ENCODE measurements at regions not wholly inside any gene's neighbourhood (a gene's known extent, or its start where the extent isn't known, plus 50 kb on each side); places are given as distances from the start of the nearest gene placed in this dataset.

DNA sequence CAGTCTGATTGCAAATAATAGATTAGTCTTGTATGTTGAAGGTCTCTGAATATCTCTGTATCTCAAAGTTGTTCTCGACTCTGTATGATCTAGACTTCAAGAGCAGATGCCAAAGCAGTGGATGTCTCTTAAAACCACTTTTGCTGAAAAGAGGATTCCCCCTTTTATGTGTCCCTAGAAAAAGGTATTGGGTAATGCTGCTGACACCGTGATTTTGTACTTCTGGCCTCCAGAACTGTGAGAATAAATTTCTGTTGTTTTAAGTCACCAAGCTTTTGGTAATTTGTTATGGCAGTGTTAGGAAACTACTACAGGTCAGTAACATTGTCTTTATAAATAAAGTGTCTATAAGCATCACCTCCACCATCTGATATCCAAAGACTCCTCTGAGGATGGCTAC, 85.3 kb upstream of the PIK3R1 start:
- intact Hi-C loops (cut with micrococcal nuclease): no loop called here
- Histone ChIP-seq H3K27ac (ENCODE audit: low read length in 2 of 2) (no peak overlapping the region), H2AFZ (ENCODE audit: insufficient read depth, low read depth, low read length, poor library complexity, severe bottlenecking) (no peak overlapping the region), H3K9ac (ENCODE audit: low read length) (no peak overlapping the region), H3K4me3 (ENCODE audit: control extremely low read depth in 1 of 5, extremely low read depth in 1 of 5, insufficient read depth in 1 of 5, low read depth in 2 of 5, low read length in 4 of 5) (no peak overlapping the region), H4K20me1 (ENCODE audit: control insufficient read depth, insufficient read depth, low read length, poor library complexity, severe bottlenecking) (no peaks in the 10 kb centered on the region), H3K9me3 (ENCODE audit: control extremely low read depth in 1 of 3, control insufficient read depth in 2 of 3, insufficient read depth in 1 of 3, low read length in 2 of 3) (no peaks in the 10 kb centered on the region), H3K79me2 (ENCODE audit: control insufficient read depth, insufficient read depth, low read length) (no peaks in the 10 kb centered on the region), H3K4me1 (ENCODE audit: control insufficient read depth in 2 of 2, insufficient read depth in 2 of 2, low read length in 2 of 2) (no peaks in the 10 kb centered on the region), H3K36me3 (replicated peaks in 1 of 2; ENCODE audit: control extremely low read depth in 1 of 2, control insufficient read depth in 1 of 2, extremely low read depth in 1 of 2, insufficient read depth in 2 of 2, low read length in 1 of 2) (no peaks in the 10 kb centered on the region), H3K4me2 (replicated peaks; ENCODE audit: low read depth, low read length, poor library complexity, severe bottlenecking) (no peak overlapping the region), H3K27me3 (replicated peaks in 1 of 4; ENCODE audit: control extremely low read depth in 1 of 4, control insufficient read depth in 3 of 4, insufficient read depth in 4 of 4, low read length in 3 of 4) (no peaks in the 10 kb centered on the region)
- TF ChIP-seq, protein P1, sequence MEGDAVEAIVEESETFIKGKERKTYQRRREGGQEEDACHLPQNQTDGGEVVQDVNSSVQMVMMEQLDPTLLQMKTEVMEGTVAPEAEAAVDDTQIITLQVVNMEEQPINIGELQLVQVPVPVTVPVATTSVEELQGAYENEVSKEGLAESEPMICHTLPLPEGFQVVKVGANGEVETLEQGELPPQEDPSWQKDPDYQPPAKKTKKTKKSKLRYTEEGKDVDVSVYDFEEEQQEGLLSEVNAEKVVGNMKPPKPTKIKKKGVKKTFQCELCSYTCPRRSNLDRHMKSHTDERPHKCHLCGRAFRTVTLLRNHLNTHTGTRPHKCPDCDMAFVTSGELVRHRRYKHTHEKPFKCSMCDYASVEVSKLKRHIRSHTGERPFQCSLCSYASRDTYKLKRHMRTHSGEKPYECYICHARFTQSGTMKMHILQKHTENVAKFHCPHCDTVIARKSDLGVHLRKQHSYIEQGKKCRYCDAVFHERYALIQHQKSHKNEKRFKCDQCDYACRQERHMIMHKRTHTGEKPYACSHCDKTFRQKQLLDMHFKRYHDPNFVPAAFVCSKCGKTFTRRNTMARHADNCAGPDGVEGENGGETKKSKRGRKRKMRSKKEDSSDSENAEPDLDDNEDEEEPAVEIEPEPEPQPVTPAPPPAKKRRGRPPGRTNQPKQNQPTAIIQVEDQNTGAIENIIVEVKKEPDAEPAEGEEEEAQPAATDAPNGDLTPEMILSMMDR (IDR thresholded peaks at IDR 0.05): no peak
- TF ChIP-seq EZH2 (IDR thresholded peaks at IDR 0.05; ENCODE audit: borderline replicate concordance, insufficient read depth, low read depth, low read length, poor library complexity, severe bottlenecking): no peak
- H3K27ac Mint-ChIP-seq: no peak overlapping the region
- H3K27me3 Mint-ChIP-seq: peaks cover 13% of the 10 kb centered on the region
- ChIA-PET POLR2A (no interaction called here), CTCF (no interaction called here)
- ATAC-seq (ENCODE audit: low read depth): no peak
- H3K4me1 Mint-ChIP-seq: no peaks in the 10 kb centered on the region
- no peak for DNase-seq
- WGBS (ENCODE audit: insufficient coverage): no CpG with 5 or more reads among the region's 2 CpGs
- no peaks in the 10 kb centered on the region for H3K9me3 Mint-ChIP-seq (ENCODE audit: insufficient read depth)
- no peak overlapping the region for H3K4me3 Mint-ChIP-seq

DNA sequence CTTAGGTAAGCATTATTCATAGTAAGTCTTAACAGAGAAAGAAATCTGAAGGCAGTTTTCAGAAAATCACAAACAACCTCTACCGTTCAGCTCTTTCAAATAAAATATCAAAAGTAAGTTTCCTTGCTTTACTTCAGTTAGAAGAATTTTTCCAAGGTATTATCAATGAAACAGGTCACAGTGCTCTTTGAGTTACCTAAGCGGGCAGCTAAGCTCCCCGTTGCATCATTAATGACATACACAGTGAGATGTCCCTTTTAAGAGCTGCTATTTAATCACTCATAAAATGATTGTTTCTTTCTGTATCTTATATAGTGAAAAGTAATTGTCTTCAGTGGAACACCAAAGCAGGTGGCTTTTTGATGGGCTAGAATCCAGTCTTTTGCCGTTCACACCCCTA, 86.2 kb upstream of the PIK3R1 start:
- ChIA-PET POLR2A (interaction anchor here (0.7 kb wide), 1 partner anchor 65 kb away, joined by 4 read pairs; no protein-coding TSS in a partner anchor), CTCF (no interaction called here)
- Mint-ChIP-seq H3K27me3 (peaks cover 10% of the 10 kb centered on the region), H3K4me1 (no peaks in the 10 kb centered on the region), H3K4me3 (no peak overlapping the region), H3K9me3 (ENCODE audit: insufficient read depth) (no peaks in the 10 kb centered on the region), H3K27ac (no peak overlapping the region)
- Histone ChIP-seq H3K9me3 (ENCODE audit: control extremely low read depth in 1 of 3, control insufficient read depth in 2 of 3, insufficient read depth in 1 of 3, low read length in 2 of 3) (no peaks in the 10 kb centered on the region), H3K9ac (ENCODE audit: low read length) (no peak overlapping the region), H3K36me3 (replicated peaks in 1 of 2; ENCODE audit: control extremely low read depth in 1 of 2, control insufficient read depth in 1 of 2, extremely low read depth in 1 of 2, insufficient read depth in 2 of 2, low read length in 1 of 2) (no peaks in the 10 kb centered on the region), H3K79me2 (ENCODE audit: control insufficient read depth, insufficient read depth, low read length) (no peaks in the 10 kb centered on the region), H3K4me3 (ENCODE audit: control extremely low read depth in 1 of 5, extremely low read depth in 1 of 5, insufficient read depth in 1 of 5, low read depth in 2 of 5, low read length in 4 of 5) (no peak overlapping the region), H4K20me1 (ENCODE audit: control insufficient read depth, insufficient read depth, low read length, poor library complexity, severe bottlenecking) (no peaks in the 10 kb centered on the region), H2AFZ (ENCODE audit: insufficient read depth, low read depth, low read length, poor library complexity, severe bottlenecking) (no peak overlapping the region), H3K4me2 (replicated peaks; ENCODE audit: low read depth, low read length, poor library complexity, severe bottlenecking) (no peak overlapping the region), H3K27me3 (replicated peaks in 1 of 4; ENCODE audit: control extremely low read depth in 1 of 4, control insufficient read depth in 3 of 4, insufficient read depth in 4 of 4, low read length in 3 of 4) (no peaks in the 10 kb centered on the region), H3K4me1 (ENCODE audit: control insufficient read depth in 2 of 2, insufficient read depth in 2 of 2, low read length in 2 of 2) (no peaks in the 10 kb centered on the region), H3K27ac (ENCODE audit: low read length in 2 of 2) (no peak overlapping the region)
- DNase-seq: no peak
- WGBS (ENCODE audit: insufficient coverage): no CpG with 5 or more reads among the region's 4 CpGs
- intact Hi-C loops (cut with micrococcal nuclease): no loop called here
- ATAC-seq (ENCODE audit: low read depth): no peak
- no peak for TF ChIP-seq EZH2 (IDR thresholded peaks at IDR 0.05; ENCODE audit: borderline replicate concordance, insufficient read depth, low read depth, low read length, poor library complexity, severe bottlenecking)
- TF ChIP-seq, protein P1 (IDR thresholded peaks at IDR 0.05): no peak

All from B cell (primary cell).